Skeletal muscle satellite cell (primary cell): ENCODE measurements at regions not wholly inside any gene's neighbourhood (a gene's known extent, or its start where the extent isn't known, plus 50 kb on each side); places are given as distances from the start of the nearest gene placed in this dataset.
"Not testable (repeated sequence)": the region's sequence is repeated elsewhere in the genome, so short reads cannot be mapped to it uniquely, and the experiment has no call there.

ENCODE experiments used
- H3K27me3 ChIP-seq: 2 replicates; pipeline ENCODE4 v1.7.0; 2013; ENCODE audit warnings: low read length; ENCODE audit not compliant: control insufficient read depth, insufficient read depth
- H3K36me3 ChIP-seq: 2 replicates; pipeline ENCODE4 v1.7.0; 2013; ENCODE audit warnings: mild to moderate bottlenecking, control low read depth, low read length; ENCODE audit not compliant: insufficient read depth
- H3K4me1 ChIP-seq: 2 replicates; pipeline ENCODE4 v1.7.0; 2013; ENCODE audit warnings: low read length; ENCODE audit not compliant: control insufficient read depth, insufficient read depth
- H3K4me2 ChIP-seq: 2 replicates; pipeline ENCODE4 v1.7.0; 2013; ENCODE audit warnings: mild to moderate bottlenecking, low read length
- H3K4me3 ChIP-seq: 2 replicates; pipeline ENCODE4 v1.7.0; 2013; ENCODE audit warnings: low read length
- H3K9ac ChIP-seq: 2 replicates; pipeline ENCODE4 v1.7.0; 2013; ENCODE audit warnings: mild to moderate bottlenecking, low read depth, low read length, moderate library complexity
- H3K9me3 ChIP-seq: replicated peaks from 2 replicates; pipeline ENCODE4 v1.7.0; 2013; ENCODE audit warnings: mild to moderate bottlenecking, control low read depth, low read length

DNA sequence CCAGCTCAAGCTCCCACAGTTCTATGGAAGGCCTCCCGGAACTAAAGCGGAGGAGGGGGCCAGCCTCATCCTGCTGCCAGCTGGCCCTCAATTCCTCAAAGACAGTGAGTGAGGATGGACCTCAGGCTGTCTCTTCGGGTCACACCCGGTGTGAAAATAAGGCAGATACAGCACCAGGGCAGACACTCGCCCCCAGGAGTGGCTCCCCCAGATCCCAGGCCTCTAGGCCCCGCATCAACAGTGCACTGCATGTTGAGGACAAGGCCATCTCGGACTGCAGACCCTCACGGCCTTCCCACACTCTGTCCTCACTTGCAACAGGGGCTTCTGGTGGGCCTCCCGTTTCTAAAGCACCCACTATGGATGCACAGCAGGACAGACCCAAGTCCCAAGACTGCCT is 239.2 kb upstream of the ZNF322 start:
- H3K27me3 ChIP-seq, H3K4me1 ChIP-seq: not testable (repeated sequence)

DNA sequence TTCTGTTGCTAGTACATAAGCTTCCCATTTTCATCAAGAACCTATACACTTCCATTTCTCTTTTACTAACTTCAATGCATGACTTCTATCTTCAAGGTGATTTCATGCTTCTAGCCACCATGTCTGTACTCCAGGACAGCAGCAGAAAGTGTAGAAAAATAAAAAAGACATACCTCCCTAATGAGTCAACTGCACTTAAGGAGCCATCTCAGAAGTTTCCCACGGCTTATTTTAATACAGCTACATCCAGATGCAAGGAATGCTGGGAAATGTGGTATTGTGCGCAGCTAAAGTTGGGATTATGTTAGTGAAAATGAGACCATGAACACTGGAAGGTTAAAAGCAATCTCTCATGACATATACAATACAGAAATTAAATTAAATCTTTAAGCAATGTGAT is 264.7 kb upstream of the ZNF322 start:
- not testable (repeated sequence) for H3K4me1 ChIP-seq, H3K4me3 ChIP-seq, H3K4me2 ChIP-seq, H3K27me3 ChIP-seq, H3K9me3 ChIP-seq, H3K9ac ChIP-seq, H3K36me3 ChIP-seq

More for the DNA sequence above, 239.2 kb upstream of the ZNF322 start:
- H3K4me2 ChIP-seq, H3K36me3 ChIP-seq, H3K4me3 ChIP-seq, H3K9ac ChIP-seq, H3K9me3 ChIP-seq: not testable (repeated sequence)

DNA sequence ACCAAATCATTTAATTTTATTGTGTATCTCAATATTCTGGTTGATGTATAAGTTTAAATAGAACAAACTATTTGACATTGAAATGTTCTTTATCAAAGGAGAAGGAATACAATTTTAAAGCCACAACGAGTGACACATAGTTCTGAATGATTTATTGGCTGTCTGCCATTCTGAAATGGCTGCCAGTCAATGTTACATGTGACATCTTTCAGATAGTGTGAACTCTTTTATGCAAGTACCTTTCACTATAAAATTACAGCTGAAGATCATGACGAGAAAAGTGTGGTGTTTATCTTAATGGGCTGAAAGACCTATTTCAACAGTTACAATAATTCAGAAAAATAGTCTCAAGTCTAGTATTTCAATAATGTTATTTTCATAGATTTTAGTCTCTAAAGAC is 268.6 kb upstream of the ZNF322 start:
- H3K9me3 ChIP-seq, H3K4me3 ChIP-seq, H3K36me3 ChIP-seq, H3K4me1 ChIP-seq, H3K27me3 ChIP-seq, H3K4me2 ChIP-seq, H3K9ac ChIP-seq: not testable (repeated sequence)

DNA sequence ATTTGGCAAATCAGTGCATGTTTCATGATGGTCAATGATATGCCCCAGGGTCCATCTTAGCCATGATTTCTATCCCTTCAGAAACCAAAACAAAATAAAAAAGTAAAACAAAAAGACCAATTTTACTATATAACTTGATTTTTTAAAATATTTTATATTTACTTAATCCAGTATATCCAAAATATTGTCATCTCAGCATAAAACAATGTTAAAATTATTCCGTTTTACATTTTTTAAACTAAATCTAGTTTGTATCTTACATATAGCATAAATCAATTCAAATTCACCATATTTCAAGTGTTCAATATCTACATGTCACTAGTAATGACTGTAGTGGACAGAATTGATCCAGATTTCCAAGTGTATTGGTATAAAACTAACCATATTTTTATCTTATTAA is 277.7 kb upstream of the ZNF322 start:
- not testable (repeated sequence) for H3K9me3 ChIP-seq, H3K4me1 ChIP-seq, H3K27me3 ChIP-seq, H3K36me3 ChIP-seq, H3K4me2 ChIP-seq, H3K9ac ChIP-seq, H3K4me3 ChIP-seq

- not testable (repeated sequence) for H3K4me3 ChIP-seq, H3K36me3 ChIP-seq, H3K4me2 ChIP-seq, H3K4me1 ChIP-seq, H3K9me3 ChIP-seq, H3K9ac ChIP-seq, H3K27me3 ChIP-seq
Measured at GRCh38 chr6:26951211-26951610, 291.7 kb upstream of the ZNF322 start.

DNA sequence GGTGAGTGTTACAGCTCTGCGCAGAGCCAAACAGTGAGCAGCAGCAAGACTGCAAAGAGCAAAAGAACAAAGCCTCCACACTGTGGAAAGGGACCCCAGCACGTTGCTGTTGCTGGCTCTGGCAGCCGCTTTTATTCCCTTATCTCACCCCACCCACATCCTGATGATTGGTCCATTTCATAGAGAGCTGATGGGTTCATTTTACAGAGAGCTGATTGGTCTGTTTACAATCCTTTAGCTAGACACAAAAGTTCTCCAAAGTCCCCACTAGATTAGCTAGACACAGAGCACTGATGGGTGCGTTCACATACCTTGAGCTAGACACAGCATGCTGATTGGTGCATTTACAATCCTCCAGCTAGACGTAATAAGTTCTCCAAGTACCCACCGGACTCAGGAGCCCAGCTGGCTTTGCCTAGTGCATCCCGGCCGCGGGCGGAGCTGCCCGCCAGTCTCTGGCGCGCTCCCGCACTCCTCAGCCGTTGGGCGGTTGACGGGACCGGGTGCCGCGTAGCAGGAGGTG is 291.4 kb upstream of the PRSS16 start:
- not testable (repeated sequence) for H3K9ac ChIP-seq, H3K36me3 ChIP-seq, H3K27me3 ChIP-seq, H3K9me3 ChIP-seq, H3K4me1 ChIP-seq
- H3K4me3 ChIP-seq, result peak overlapping the region; percentile 67
- H3K4me2 ChIP-seq, result peak overlapping the region; percentile 51

GRCh38 chr6:26956601-26957184 is 290.8 kb upstream of the PRSS16 start:
- not testable (repeated sequence) for H3K9me3 ChIP-seq, H3K27me3 ChIP-seq, H3K36me3 ChIP-seq, H3K4me1 ChIP-seq
- Histone ChIP-seq H3K4me3 (peak overlapping the region; percentile 69), H3K4me2 (peak overlapping the region; percentile 73), H3K9ac (peak overlapping the region; percentile 60)

GRCh38 chr6:26957399-26958127 is 289.9 kb upstream of the PRSS16 start:
- H3K4me1 ChIP-seq, H3K27me3 ChIP-seq, H3K9me3 ChIP-seq, H3K36me3 ChIP-seq: not testable (repeated sequence)
- peak overlapping the region; percentile 60 for H3K9ac ChIP-seq
- H3K4me3 ChIP-seq, result peak overlapping the region; percentile 69
- H3K4me2 ChIP-seq, result peak overlapping the region; percentile 73

GRCh38 chr6:26961236-26961635 is 286.3 kb upstream of the PRSS16 start:
- not testable (repeated sequence) for H3K36me3 ChIP-seq, H3K9ac ChIP-seq, H3K4me2 ChIP-seq, H3K9me3 ChIP-seq, H3K27me3 ChIP-seq, H3K4me3 ChIP-seq, H3K4me1 ChIP-seq

GRCh38 chr6:27002447-27002846 is 245.1 kb upstream of the PRSS16 start:
- no peaks in the 10 kb centered on the region for H3K4me1 ChIP-seq
- H3K4me2 ChIP-seq, result no peak overlapping the region
- no peaks in the 10 kb centered on the region for H3K27me3 ChIP-seq
- H3K36me3 ChIP-seq, result no peaks in the 10 kb centered on the region
- H3K4me3 ChIP-seq, result no peak overlapping the region
- H3K9ac ChIP-seq, result no peak overlapping the region
- H3K9me3 ChIP-seq, result no peaks in the 10 kb centered on the region

DNA sequence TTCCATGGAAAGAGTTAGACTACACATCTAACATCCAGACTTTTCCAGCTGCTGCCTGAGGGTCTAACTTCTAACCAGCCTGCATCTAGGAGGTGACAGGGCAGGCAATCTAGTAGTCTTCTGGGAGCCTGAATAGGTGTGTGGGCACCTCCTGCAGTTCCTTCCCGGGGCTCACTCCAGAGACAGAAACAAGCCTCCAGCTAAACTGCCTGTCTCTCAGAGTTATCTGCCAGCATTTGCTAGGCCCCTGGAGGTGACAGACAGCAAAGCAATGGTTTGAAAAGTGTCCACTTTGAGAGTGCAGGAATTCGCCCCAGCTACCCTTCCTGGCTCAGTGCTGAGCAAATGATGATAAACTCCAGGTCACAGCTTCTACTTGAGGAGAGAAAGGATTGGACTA is 240.5 kb upstream of the PRSS16 start:
- no peak overlapping the region for H3K4me3 ChIP-seq
- no peaks in the 10 kb centered on the region for H3K27me3 ChIP-seq
- H3K9ac ChIP-seq, result no peak overlapping the region
- H3K9me3 ChIP-seq, result no peaks in the 10 kb centered on the region
- H3K36me3 ChIP-seq, result no peaks in the 10 kb centered on the region
- no peak overlapping the region for H3K4me2 ChIP-seq
- H3K4me1 ChIP-seq, result no peaks in the 10 kb centered on the region

GRCh38 chr6:27008613-27009012 is 238.9 kb upstream of the PRSS16 start:
- not testable (repeated sequence) for H3K4me1 ChIP-seq, H3K9me3 ChIP-seq, H3K27me3 ChIP-seq, H3K9ac ChIP-seq, H3K4me3 ChIP-seq, H3K36me3 ChIP-seq, H3K4me2 ChIP-seq
